ENCODE measurements at regions not wholly inside any gene's neighbourhood (a gene's known extent, or its start where the extent isn't known, plus 50 kb on each side); places are given as distances from the start of the nearest gene placed in this dataset.

GRCh38 chr10:128624656-128625530 lies 498.7 kb upstream of the MKI67 start:
- Histone ChIP-seq H3K27ac (no peak overlapping the region), H3K27me3 (ENCODE audit: insufficient read depth in 3 of 3, low read length in 2 of 3) (peaks cover 0 to 3% (median 0%) of the 10 kb centered on the region in 3 donors), H3K36me3 (ENCODE audit: insufficient read depth in 1 of 2, low read depth in 1 of 2) (no peaks in the 10 kb centered on the region), H3K4me3 (no peak overlapping the region), H3K4me1 (no peaks in the 10 kb centered on the region), H3K9me3 (no peaks in the 10 kb centered on the region)
- ATAC-seq (no peak), DNase-seq (no peak)
- intact Hi-C loops (cut with DNase I), result loop anchor here in 1 of 2 donors (10.0 kb wide), 1 partner anchor 400 kb away; no protein-coding TSS in a partner anchor
- 89 to 93% (median 91%) methylated on average over 18 of the region's 18 CpGs for WGBS, 3 donors
- TF ChIP-seq, protein P1, sequence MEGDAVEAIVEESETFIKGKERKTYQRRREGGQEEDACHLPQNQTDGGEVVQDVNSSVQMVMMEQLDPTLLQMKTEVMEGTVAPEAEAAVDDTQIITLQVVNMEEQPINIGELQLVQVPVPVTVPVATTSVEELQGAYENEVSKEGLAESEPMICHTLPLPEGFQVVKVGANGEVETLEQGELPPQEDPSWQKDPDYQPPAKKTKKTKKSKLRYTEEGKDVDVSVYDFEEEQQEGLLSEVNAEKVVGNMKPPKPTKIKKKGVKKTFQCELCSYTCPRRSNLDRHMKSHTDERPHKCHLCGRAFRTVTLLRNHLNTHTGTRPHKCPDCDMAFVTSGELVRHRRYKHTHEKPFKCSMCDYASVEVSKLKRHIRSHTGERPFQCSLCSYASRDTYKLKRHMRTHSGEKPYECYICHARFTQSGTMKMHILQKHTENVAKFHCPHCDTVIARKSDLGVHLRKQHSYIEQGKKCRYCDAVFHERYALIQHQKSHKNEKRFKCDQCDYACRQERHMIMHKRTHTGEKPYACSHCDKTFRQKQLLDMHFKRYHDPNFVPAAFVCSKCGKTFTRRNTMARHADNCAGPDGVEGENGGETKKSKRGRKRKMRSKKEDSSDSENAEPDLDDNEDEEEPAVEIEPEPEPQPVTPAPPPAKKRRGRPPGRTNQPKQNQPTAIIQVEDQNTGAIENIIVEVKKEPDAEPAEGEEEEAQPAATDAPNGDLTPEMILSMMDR (IDR thresholded peaks at IDR 0.05), result no peak

GRCh38 chr10:128625926-128626325 lies 499.7 kb upstream of the MKI67 start:
- Histone ChIP-seq H3K9me3 (no peaks in the 10 kb centered on the region), H3K4me3 (no peak overlapping the region)
- intact Hi-C loops (cut with DNase I), result loop anchor here in 1 of 2 donors (10.0 kb wide), 1 partner anchor 399 kb away; no protein-coding TSS in a partner anchor

DNA sequence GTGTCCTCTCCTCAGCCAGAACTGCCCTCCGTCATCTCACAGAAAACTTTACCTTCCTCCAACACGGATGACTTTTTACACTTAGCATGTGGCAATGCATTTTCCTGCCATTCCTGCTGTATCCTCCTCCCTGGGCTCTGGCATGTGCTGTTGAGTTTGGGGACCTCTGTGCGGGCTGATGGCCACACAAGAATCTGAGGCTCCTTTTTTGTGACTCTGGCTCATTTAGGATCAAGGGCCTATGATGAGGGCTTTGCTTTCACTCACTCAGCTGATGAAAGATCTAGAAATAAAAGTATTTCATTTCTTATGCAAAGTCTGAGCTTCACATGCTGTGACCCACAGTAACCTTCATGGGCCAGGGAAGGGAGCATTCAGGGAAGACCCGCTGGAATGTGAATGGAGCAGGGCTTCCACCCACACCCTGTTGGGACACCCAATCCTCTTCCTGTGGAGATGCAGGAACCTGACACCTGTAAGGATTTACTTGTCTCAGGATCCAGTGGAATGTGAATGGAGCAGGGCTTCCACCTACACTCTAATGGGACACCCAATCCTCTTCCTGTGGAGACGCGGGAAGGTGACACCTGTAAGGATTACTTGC lies 500.3 kb upstream of the MKI67 start:
- TF ChIP-seq, protein P1 (IDR thresholded peaks at IDR 0.05), result no peak
- H3K9me3 ChIP-seq, result no peaks in the 10 kb centered on the region
- intact Hi-C loops (cut with DNase I), result loop anchor here in 1 of 2 donors (10.0 kb wide), 1 partner anchor 398 kb away; no protein-coding TSS in a partner anchor
- ATAC-seq (no peak), DNase-seq (no peak)
- H3K4me1 ChIP-seq, result no peaks in the 10 kb centered on the region
- no peak overlapping the region for H3K27ac ChIP-seq
- H3K4me3 ChIP-seq, result no peak overlapping the region
- H3K27me3 ChIP-seq (ENCODE audit: insufficient read depth in 3 of 3, low read length in 2 of 3), result peaks cover 0 to 3% (median 0%) of the 10 kb centered on the region in 3 donors
- no peaks in the 10 kb centered on the region for H3K36me3 ChIP-seq (ENCODE audit: insufficient read depth in 1 of 2, low read depth in 1 of 2)
- 94 to 97% (median 96%) methylated on average over 6 of the region's 6 CpGs for WGBS, 3 donors

More at GRCh38 chr10:128625926-128626325, 499.7 kb upstream of the MKI67 start:
- WGBS, 3 donors, result 82 to 93% (median 89%) methylated on average over 7 of the region's 7 CpGs
- TF ChIP-seq, protein P1 (IDR thresholded peaks at IDR 0.05), result no peak
- no peaks in the 10 kb centered on the region for H3K4me1 ChIP-seq
- DNase-seq (no peak), ATAC-seq (no peak)
- H3K27me3 ChIP-seq (ENCODE audit: insufficient read depth in 3 of 3, low read length in 2 of 3), result peaks cover 0 to 3% (median 0%) of the 10 kb centered on the region in 3 donors
- H3K36me3 ChIP-seq (ENCODE audit: insufficient read depth in 1 of 2, low read depth in 1 of 2), result no peaks in the 10 kb centered on the region
- no peak overlapping the region for H3K27ac ChIP-seq

DNA sequence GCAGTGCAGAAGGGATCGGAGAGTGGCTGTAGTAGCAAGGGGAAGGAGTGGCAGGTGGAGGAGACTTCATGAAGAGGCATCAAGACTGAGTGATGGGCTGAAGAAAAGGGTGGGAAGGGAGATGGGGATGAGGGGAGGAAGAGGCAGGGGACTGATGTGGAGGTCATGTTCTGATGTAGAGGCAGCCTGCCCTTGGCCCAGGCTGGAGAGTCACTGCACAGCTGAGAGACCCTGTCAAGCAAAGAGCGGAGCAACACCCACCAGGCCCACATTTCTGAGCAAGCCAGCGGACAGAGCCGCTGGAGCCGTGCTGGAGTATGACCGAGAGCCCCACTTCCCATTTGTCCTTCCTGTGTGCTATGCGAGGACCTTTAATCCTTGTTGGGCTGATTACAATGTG lies 501.6 kb upstream of the MKI67 start:
- TF ChIP-seq, protein P1 (IDR thresholded peaks at IDR 0.05), result no peak
- Histone ChIP-seq H3K4me1 (no peaks in the 10 kb centered on the region), H3K27me3 (ENCODE audit: insufficient read depth in 3 of 3, low read length in 2 of 3) (peaks cover 0 to 3% (median 0%) of the 10 kb centered on the region in 3 donors), H3K36me3 (ENCODE audit: insufficient read depth in 1 of 2, low read depth in 1 of 2) (no peaks in the 10 kb centered on the region), H3K27ac (no peak overlapping the region), H3K4me3 (no peak overlapping the region), H3K9me3 (no peaks in the 10 kb centered on the region)
- intact Hi-C loops (cut with DNase I), result loop anchor here in 1 of 2 donors (10.0 kb wide), 1 partner anchor 397 kb away; no protein-coding TSS in a partner anchor
- ATAC-seq (no peak), DNase-seq (no peak)
- WGBS, 3 donors, result 92 to 96% (median 93%) methylated on average over 7 of the region's 7 CpGs
